Keratinocyte (primary cell): ENCODE measurements at regions not wholly inside any gene's neighbourhood (a gene's known extent, or its start where the extent isn't known, plus 50 kb on each side); places are given as distances from the start of the nearest gene placed in this dataset.

Source experiments
- DNase-seq: peaks from one replicate; pipeline ENCODE4 v3.0.0-alpha.2; 2011; ENCODE audit warnings: low read depth, missing footprints, low spot score
- FAIRE-seq: peaks from 2 replicates; lab custom pipeline; 2011; peaks lifted over from hg19 to GRCh38; lab: Jason Lieb, UNC
- H2AFZ ChIP-seq: 2 replicates; pipeline ENCODE4 v1.6.0; 2012; ENCODE audit warnings: low read length, control low read depth, inconsistent platforms; ENCODE audit not compliant: control insufficient read depth
- H3K27ac ChIP-seq: 2 replicates; pipeline ENCODE4 v1.5.1; 2011; ENCODE audit warnings: low read length; ENCODE audit not compliant: control insufficient read depth, insufficient read depth
- H3K27me3 ChIP-seq: 3 replicates; pipeline ENCODE4 v1.6.0; 2011; ENCODE audit warnings: low read length; ENCODE audit not compliant: control insufficient read depth, insufficient read depth; ENCODE audit errors: extremely low read depth
- H3K36me3 ChIP-seq, 2 experiments: 2 replicates in 1 of 2; 3 replicates in 1 of 2; pipeline ENCODE4 v1.5.1; 2011; ENCODE audit warnings: low read length in 2 of 2, mild to moderate bottlenecking in 1 of 2; ENCODE audit not compliant: control insufficient read depth in 2 of 2, insufficient read depth in 2 of 2; ENCODE audit errors: extremely low read depth in 1 of 2
- H3K4me1 ChIP-seq: 3 replicates; pipeline ENCODE4 v1.5.1; 2011; ENCODE audit warnings: low read length; ENCODE audit not compliant: control insufficient read depth, insufficient read depth; ENCODE audit errors: extremely low read depth
- H3K4me2 ChIP-seq: 3 replicates; pipeline ENCODE4 v1.6.0; 2011; ENCODE audit warnings: low read depth, low read length; ENCODE audit not compliant: control insufficient read depth, insufficient read depth; ENCODE audit errors: extremely low read depth
- H3K4me3 ChIP-seq, 3 experiments: fragments of 200-600 bp in 1 of 3; sonication (generic) in 1 of 3; 2 replicates in 2 of 3; 3 replicates in 1 of 3; pipeline ENCODE4 v1.5.1; 2011 to 2016; ENCODE audit warnings: low read length in 3 of 3, mild to moderate bottlenecking in 3 of 3, control low read depth in 2 of 3, inconsistent platforms in 1 of 3, low read depth in 1 of 3, mixed read lengths in 1 of 3, mixed run types in 1 of 3, moderate library complexity in 1 of 3; ENCODE audit not compliant: control insufficient read depth in 2 of 3, insufficient read depth in 2 of 3; ENCODE audit errors: extremely low read depth in 1 of 3
- H3K79me2 ChIP-seq: 2 replicates; pipeline ENCODE4 v1.6.0; 2012; ENCODE audit warnings: low read length; ENCODE audit not compliant: control insufficient read depth, insufficient read depth
- H3K9ac ChIP-seq: 3 replicates; pipeline ENCODE4 v1.6.0; 2011; ENCODE audit warnings: low read length; ENCODE audit not compliant: control insufficient read depth, insufficient read depth; ENCODE audit errors: extremely low read depth
- H3K9me1 ChIP-seq: 3 replicates; pipeline ENCODE4 v1.6.0; 2011; ENCODE audit warnings: low read length; ENCODE audit not compliant: control insufficient read depth, insufficient read depth; ENCODE audit errors: extremely low read depth
- H3K9me3 ChIP-seq: 2 replicates; pipeline ENCODE4 v1.5.1; 2012; ENCODE audit warnings: low read depth, low read length; ENCODE audit not compliant: control insufficient read depth
- H4K20me1 ChIP-seq: 3 replicates; pipeline ENCODE4 v1.6.0; 2011; ENCODE audit warnings: low read length; ENCODE audit not compliant: control insufficient read depth, insufficient read depth; ENCODE audit errors: extremely low read depth
- EZH2 ChIP-seq: IDR thresholded peaks from one replicate; pipeline ENCODE4 v1.6.1; 2012; ENCODE audit warnings: inconsistent platforms, mild to moderate bottlenecking, low read length, moderate library complexity
- dilution Hi-C: fragments of 300-500 bp; cut with MboI; formaldehyde crosslinking; loops from one replicate; pipeline ENCODE4 v1.7.0; 2020; ENCODE audit warnings: low sequenced_read_pairs; ENCODE audit not compliant: extremely low pct_ligation_motif_present
- TF ChIP-seq, protein P1 (sequence below), 3 experiments: IDR thresholded peaks in 1 of 3; conservative IDR thresholded peaks in 1 of 3; optimal IDR thresholded peaks in 1 of 3; 2 replicates in 2 of 3; 3 replicates in 1 of 3; pipeline versions ENCODE3 to v1.5.1; 2011; ENCODE audit warnings: low read length in 3 of 3, mild to moderate bottlenecking in 3 of 3, moderate library complexity in 2 of 3, control low read depth in 1 of 3, inconsistent platforms in 1 of 3; ENCODE audit not compliant: insufficient read depth in 2 of 3; ENCODE audit errors: extremely low read depth in 1 of 3

DNA sequence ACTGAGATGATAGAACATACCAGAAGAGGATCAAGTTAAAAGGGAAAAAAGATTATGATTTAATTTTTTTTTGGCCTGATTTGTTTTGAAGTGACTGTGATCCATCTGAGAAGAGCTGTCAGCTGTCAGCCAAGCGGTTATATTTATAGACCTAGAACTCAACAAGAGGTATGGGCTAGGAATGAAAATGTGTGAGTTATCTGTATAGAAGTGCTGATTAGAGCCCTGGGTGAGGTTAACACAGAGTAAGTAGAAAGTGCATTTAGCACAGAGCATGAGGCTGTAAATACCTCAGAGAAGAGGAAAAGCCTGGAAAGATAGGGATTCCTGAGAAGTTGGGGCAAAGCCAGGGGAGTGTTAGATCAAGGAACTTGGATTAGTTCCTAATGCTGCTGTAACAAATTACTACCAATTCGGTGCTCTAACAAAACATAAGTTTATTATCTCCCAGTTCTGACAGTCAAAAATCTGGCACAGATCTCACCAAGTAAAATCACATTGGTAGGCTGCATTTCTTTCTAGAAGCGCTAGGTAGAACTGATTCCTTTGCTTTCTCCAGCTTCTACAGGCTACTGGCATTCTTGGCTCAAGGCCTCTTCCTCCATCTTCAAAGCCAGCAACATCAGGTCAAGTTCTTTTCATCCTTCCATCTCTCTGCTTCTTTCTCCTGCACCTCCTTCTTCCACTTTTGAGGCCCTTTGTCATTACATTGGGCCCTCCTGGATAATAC lies 197.4 kb upstream of the SPHKAP start:
- dilution Hi-C loops = no loop called here
- no peak overlapping the region for H3K4me3 ChIP-seq
- H3K9me3 ChIP-seq = no peaks in the 10 kb centered on the region
- no peaks in the 10 kb centered on the region for H3K27me3 ChIP-seq
- H3K9ac ChIP-seq = no peak overlapping the region
- no peak overlapping the region for H2AFZ ChIP-seq
- TF ChIP-seq EZH2 = no peak
- TF ChIP-seq, protein P1, sequence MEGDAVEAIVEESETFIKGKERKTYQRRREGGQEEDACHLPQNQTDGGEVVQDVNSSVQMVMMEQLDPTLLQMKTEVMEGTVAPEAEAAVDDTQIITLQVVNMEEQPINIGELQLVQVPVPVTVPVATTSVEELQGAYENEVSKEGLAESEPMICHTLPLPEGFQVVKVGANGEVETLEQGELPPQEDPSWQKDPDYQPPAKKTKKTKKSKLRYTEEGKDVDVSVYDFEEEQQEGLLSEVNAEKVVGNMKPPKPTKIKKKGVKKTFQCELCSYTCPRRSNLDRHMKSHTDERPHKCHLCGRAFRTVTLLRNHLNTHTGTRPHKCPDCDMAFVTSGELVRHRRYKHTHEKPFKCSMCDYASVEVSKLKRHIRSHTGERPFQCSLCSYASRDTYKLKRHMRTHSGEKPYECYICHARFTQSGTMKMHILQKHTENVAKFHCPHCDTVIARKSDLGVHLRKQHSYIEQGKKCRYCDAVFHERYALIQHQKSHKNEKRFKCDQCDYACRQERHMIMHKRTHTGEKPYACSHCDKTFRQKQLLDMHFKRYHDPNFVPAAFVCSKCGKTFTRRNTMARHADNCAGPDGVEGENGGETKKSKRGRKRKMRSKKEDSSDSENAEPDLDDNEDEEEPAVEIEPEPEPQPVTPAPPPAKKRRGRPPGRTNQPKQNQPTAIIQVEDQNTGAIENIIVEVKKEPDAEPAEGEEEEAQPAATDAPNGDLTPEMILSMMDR (optimal IDR thresholded peaks at IDR 0.05 in 1 of 3, IDR thresholded peaks at IDR 0.05 in 1 of 3, conservative IDR thresholded peaks at IDR 0.05 in 1 of 3; ENCODE audit: extremely low read depth in 1 of 3, insufficient read depth in 2 of 3, low read length in 3 of 3) = no peak
- H3K36me3 ChIP-seq = no peaks in the 10 kb centered on the region
- no peaks in the 10 kb centered on the region for H4K20me1 ChIP-seq
- H3K79me2 ChIP-seq = no peaks in the 10 kb centered on the region
- no peak overlapping the region for H3K4me2 ChIP-seq
- no peaks in the 10 kb centered on the region for H3K9me1 ChIP-seq
- DNase-seq (no peak), FAIRE-seq (no peak)
- no peak overlapping the region for H3K27ac ChIP-seq
- no peaks in the 10 kb centered on the region for H3K4me1 ChIP-seq

DNA sequence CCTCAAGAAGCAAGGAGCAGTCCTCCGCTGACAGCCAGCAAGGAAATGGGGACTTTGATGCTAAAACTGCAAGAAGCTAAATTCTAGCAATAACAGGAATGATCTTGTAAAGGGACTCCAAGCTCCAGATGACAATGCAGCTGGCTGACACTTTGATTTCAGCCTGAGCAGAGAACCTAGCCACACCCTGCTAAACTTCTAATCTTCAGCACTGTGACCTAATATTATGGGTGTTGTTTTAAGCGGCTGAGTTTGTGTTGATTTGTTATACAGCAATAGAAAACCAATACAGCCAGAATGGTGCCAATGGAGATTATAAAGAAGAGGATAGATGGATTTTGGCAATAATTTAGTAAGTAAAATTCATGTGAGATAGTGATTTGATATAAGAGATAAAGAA lies 196.7 kb upstream of the SPHKAP start:
- no peaks in the 10 kb centered on the region for H3K4me1 ChIP-seq
- dilution Hi-C loops = no loop called here
- H3K4me2 ChIP-seq = no peak overlapping the region
- H3K9me3 ChIP-seq = no peaks in the 10 kb centered on the region
- H4K20me1 ChIP-seq = no peaks in the 10 kb centered on the region
- no peak for DNase-seq
- H3K27ac ChIP-seq = no peak overlapping the region
- H3K9ac ChIP-seq = no peak overlapping the region
- TF ChIP-seq EZH2 = no peak
- TF ChIP-seq, protein P1 (optimal IDR thresholded peaks at IDR 0.05 in 1 of 3, IDR thresholded peaks at IDR 0.05 in 1 of 3, conservative IDR thresholded peaks at IDR 0.05 in 1 of 3; ENCODE audit: extremely low read depth in 1 of 3, insufficient read depth in 2 of 3, low read length in 3 of 3) = no peak
- no peak overlapping the region for H2AFZ ChIP-seq
- no peak overlapping the region for H3K4me3 ChIP-seq
- no peak for FAIRE-seq
- H3K27me3 ChIP-seq = no peaks in the 10 kb centered on the region
- no peaks in the 10 kb centered on the region for H3K9me1 ChIP-seq
- no peaks in the 10 kb centered on the region for H3K79me2 ChIP-seq
- no peaks in the 10 kb centered on the region for H3K36me3 ChIP-seq
